Erythroblast (primary cell): ENCODE measurements at regions not wholly inside any gene's neighbourhood (a gene's known extent, or its start where the extent isn't known, plus 50 kb on each side); places are given as distances from the start of the nearest gene placed in this dataset.

Experiments
- GATA1 ChIP-seq: IDR thresholded peaks from 2 replicates; pipeline ENCODE4 v1.6.1; 2011; ENCODE audit warnings: low read depth, mild to moderate bottlenecking, control low read depth, low read length, moderate library complexity
- POLR2A ChIP-seq: IDR thresholded peaks from 2 replicates; pipeline ENCODE4 v1.6.1; 2011; ENCODE audit warnings: mild to moderate bottlenecking, low read length

GRCh38 chr10:108362296-108362695, 1197.8 kb upstream of the SORCS1 start:
- TF ChIP-seq POLR2A (no peak), GATA1 (no peak)
